Astrocyte of the spinal cord (primary cell): ENCODE measurements at regions not wholly inside any gene's neighbourhood (a gene's known extent, or its start where the extent isn't known, plus 50 kb on each side); places are given as distances from the start of the nearest gene placed in this dataset.
A peak's percentile ranks its signal among the peaks of the same experiment; 100 is the strongest.

Experiments used
- DNase-seq: peaks from one replicate; pipeline ENCODE4 v3.0.0; 2011; ENCODE audit warnings: low read depth, low spot score
- H3K4me3 ChIP-seq: 2 replicates; pipeline ENCODE4 v1.5.1; 2011; ENCODE audit warnings: low read depth, mild to moderate bottlenecking, low read length, moderate library complexity
- in situ Hi-C: cut with HindIII; loops from 2 replicates; pipeline ENCODE4 v1.10.0; 2017; ENCODE audit warnings: low sequenced_read_pairs
- TF ChIP-seq, protein P1 (sequence below): IDR thresholded peaks from 2 replicates; pipeline ENCODE4 v1.5.1; 2012; ENCODE audit warnings: low read depth, mild to moderate bottlenecking, low read length, inconsistent platforms

DNA sequence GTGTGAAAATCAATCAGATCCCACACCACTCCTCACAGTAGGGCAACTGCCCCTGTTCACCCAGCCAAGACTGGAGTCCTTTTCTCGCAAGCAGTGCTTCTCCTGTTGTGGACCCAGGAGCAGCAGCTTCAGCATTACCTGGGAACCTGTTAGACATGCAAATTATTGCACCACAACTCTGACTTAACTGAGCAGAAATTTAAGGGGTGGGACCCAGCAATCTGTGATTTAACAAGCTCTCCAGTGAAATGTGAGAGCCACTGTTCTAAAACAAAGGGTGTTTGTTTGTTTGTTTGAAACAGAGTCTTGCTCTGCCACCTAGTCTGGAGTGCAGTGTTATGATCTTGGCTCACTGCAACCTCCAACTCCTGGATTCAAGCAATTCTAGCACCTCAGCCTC lies 591.4 kb downstream of the SOX6 start:
- TF ChIP-seq, protein P1, sequence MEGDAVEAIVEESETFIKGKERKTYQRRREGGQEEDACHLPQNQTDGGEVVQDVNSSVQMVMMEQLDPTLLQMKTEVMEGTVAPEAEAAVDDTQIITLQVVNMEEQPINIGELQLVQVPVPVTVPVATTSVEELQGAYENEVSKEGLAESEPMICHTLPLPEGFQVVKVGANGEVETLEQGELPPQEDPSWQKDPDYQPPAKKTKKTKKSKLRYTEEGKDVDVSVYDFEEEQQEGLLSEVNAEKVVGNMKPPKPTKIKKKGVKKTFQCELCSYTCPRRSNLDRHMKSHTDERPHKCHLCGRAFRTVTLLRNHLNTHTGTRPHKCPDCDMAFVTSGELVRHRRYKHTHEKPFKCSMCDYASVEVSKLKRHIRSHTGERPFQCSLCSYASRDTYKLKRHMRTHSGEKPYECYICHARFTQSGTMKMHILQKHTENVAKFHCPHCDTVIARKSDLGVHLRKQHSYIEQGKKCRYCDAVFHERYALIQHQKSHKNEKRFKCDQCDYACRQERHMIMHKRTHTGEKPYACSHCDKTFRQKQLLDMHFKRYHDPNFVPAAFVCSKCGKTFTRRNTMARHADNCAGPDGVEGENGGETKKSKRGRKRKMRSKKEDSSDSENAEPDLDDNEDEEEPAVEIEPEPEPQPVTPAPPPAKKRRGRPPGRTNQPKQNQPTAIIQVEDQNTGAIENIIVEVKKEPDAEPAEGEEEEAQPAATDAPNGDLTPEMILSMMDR = no peak
- in situ Hi-C loops = no loop called here
- no peak overlapping the region for H3K4me3 ChIP-seq
- no peak for DNase-seq

DNA sequence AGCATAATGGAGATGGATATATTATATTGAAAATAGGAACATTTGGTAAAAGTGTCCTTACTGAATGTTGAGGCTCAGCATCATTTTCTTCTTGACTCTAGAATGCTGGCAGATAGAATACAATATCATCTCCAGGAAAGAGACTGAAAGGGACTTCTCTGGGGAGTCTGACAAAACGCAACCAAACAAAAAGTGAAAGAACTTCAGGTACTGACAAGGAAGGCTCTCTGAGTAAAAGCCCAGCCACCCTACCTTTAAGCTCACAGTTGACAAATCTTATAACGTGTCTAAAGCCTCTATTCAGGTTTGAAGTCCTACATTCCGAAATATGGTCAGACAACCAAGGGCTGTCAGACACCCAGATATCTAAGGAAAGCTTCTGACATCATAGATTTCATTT lies 590.8 kb downstream of the SOX6 start:
- no peak for DNase-seq
- no peak overlapping the region for H3K4me3 ChIP-seq
- in situ Hi-C loops = no loop called here
- TF ChIP-seq, protein P1 = no peak

DNA sequence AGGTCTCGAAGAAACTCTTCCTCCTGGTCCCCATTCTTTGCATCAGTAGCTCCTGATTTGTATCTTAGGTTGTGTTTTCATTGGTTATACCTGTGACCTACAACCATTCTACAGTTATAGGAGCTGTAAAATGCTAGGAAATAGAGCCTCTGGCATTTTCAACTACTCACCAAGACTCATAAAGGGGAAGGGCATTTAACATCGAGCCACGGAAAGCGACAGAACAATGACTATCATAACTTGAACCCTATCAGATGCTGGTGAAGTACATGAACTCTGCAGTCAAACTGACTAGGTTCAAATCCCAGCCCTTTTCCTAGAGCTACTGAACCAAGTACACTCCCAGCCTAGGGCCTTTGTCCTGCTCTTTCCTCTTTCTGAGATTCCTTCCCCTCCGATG lies 588.0 kb downstream of the SOX6 start:
- in situ Hi-C loops = no loop called here
- no peak for DNase-seq
- H3K4me3 ChIP-seq = no peak overlapping the region
- TF ChIP-seq, protein P1 = no peak

DNA sequence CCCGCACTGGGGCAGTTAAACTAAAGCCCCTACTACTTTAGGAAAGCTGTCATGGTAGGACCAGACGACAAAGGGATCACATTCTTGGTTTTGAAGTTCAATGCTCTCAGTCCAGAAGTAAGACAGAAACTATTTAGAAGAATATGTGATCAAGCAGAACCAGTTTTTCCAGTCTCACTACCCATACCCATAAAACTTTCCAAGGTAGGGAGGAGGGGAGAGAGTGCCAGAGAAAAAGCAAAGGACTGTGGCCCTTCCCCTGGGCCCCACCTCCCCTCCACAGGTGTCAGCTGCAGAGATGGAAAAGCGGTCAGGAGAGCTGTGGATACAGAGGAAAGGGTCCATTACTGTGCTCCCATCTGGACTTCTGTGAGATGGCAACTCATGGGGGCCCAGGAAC lies 587.1 kb downstream of the SOX6 start:
- TF ChIP-seq, protein P1 = no peak
- H3K4me3 ChIP-seq = no peak overlapping the region
- no peak for DNase-seq
- in situ Hi-C loops = no loop called here

DNA sequence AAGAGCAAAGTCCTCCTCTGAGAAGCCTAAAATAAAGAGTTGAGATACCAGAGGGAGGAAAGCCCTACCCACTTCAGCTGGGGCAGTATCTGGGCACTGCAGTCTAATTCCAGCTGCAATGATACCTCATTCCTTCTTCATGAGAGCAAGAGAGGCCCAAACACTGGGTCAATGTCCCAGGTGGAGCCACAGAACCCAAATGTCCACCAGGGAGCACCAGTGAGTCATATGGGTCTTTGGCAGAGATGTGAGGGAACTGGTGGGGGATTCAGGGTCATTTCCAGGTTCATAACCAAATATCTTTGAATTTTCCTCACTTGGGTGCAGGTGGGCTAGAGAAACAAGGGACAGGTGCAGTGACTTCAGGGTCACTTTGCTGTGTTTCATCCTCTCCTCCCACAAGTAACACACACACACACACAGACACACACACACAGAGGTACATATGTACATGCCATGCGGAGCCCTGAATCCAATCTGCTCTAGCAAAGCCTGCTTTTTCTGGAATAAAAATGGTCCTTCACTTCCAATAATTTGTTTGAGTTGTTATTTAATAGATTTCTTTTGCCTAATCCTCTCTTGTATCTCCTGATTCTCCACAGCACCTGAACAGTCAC lies 585.4 kb downstream of the SOX6 start:
- peak; percentile 42 for DNase-seq
- TF ChIP-seq, protein P1 = peak; percentile 86

DNA sequence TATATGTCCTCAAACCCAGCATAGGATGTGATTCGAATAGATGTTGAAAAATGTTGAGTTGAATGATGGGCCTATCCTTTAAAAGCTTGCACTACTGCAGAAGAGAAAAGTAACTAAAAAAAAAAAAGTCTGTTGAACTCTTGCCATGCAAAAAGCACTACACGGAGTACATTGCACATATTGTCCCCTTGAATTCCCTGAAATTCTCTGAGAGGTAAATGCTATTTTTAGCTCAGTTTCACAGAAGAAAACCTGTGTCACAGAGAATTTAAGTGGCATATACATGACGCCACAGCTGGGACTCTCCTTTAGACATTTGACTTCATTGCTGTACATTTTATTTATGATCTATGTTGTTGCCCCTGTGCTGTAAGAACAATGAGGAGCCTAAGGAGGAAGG lies 583.8 kb downstream of the SOX6 start:
- DNase-seq = no peak
- TF ChIP-seq, protein P1 = no peak
- in situ Hi-C loops = no loop called here
- no peak overlapping the region for H3K4me3 ChIP-seq

More for the DNA sequence above, 585.4 kb downstream of the SOX6 start:
- in situ Hi-C loops = no loop called here
- H3K4me3 ChIP-seq = no peak overlapping the region
